Gastroesophageal sphincter (tissue), 3 donors: ENCODE measurements at regions not wholly inside any gene's neighbourhood (a gene's known extent, or its start where the extent isn't known, plus 50 kb on each side); places are given as distances from the start of the nearest gene placed in this dataset.

Source experiments
- CTCF ChIP-seq, 4 experiments: fragments of 200-600 bp in 2 of 4; fragments of 450-650 bp in 2 of 4; sonication (generic) in 1 of 4; IDR thresholded peaks; one replicate each; pipeline ENCODE4 v1.5.1; 2017 to 2019; ENCODE audit warnings: antibody characterized with exemption in 4 of 4, mild to moderate bottlenecking in 2 of 4, moderate library complexity in 2 of 4
- EP300 ChIP-seq: sonication (generic); formaldehyde crosslinking; IDR thresholded peaks from one replicate; pipeline ENCODE4 v1.6.1; 2017; ENCODE audit warnings: antibody characterized with exemption, mild to moderate bottlenecking
- POLR2A ChIP-seq, 2 donors: fragments of 450-650 bp; IDR thresholded peaks; one replicate each; pipeline ENCODE4 v1.6.1; 2017; ENCODE audit warnings: antibody characterized with exemption in 2 of 2, mild to moderate bottlenecking in 2 of 2, moderate library complexity in 1 of 2

GRCh38 chr9:126233913-126234525 lies 92.6 kb upstream of the MVB12B start:
- TF ChIP-seq CTCF (IDR thresholded peaks at IDR 0.05) (no peak), EP300 (no peak), POLR2A (IDR thresholded peaks at IDR 0.05) (no peak)
